A673 (cell line): ENCODE measurements at regions not wholly inside any gene's neighbourhood (a gene's known extent, or its start where the extent isn't known, plus 50 kb on each side); places are given as distances from the start of the nearest gene placed in this dataset.
"Not testable (repeated sequence)": the region's sequence is repeated elsewhere in the genome, so short reads cannot be mapped to it uniquely, and the experiment has no call there.

Experiments used
- BruUV-seq: library from RNA; stranded (reverse); fragments of 400-500 nt; replicated peaks from 2 replicates; lab custom pipeline; 2021; lab: Mats Ljungman, UMichigan
- CTCF ChIA-PET: fragments of 300-600 bp; sonication (Branson Sonifier 250); formaldehyde crosslinking; loops from one replicate; lab custom pipeline; 2022; ENCODE audit warnings: antibody characterized with exemption; lab: Charles Lee
- POLR2A ChIA-PET: fragments of 300-600 bp; sonication (Branson Sonifier 250); formaldehyde crosslinking; loops from one replicate; lab custom pipeline; 2022; ENCODE audit warnings: antibody characterized with exemption; ENCODE audit not compliant: low non-redundant PET; lab: Charles Lee
- DNase-seq: peaks from one replicate; pipeline ENCODE4 v3.0.0-alpha.2; 2015; ENCODE audit warnings: low spot score
- H3K27ac ChIP-seq: fragments of 200-600 bp; sonication (generic); 2 replicates; pipeline ENCODE4 v1.5.1; 2016; ENCODE audit warnings: mixed run types, low read depth, mild to moderate bottlenecking, mixed read lengths, antibody characterized with exemption, low read length; ENCODE audit not compliant: poor library complexity, severe bottlenecking
- H3K27me3 ChIP-seq: fragments of 200-600 bp; sonication (generic); replicated peaks from 2 replicates; pipeline ENCODE4 v1.6.1; 2017; ENCODE audit warnings: mixed run types, low read depth, mild to moderate bottlenecking, mixed read lengths, antibody characterized with exemption, low read length; ENCODE audit not compliant: insufficient read depth, poor library complexity
- H3K36me3 ChIP-seq: fragments of 200-600 bp; sonication (generic); 2 replicates; pipeline ENCODE4 v1.6.1; 2016; ENCODE audit warnings: mixed run types, mild to moderate bottlenecking, mixed read lengths, antibody characterized with exemption, low read length; ENCODE audit not compliant: insufficient read depth, poor library complexity, severe bottlenecking
- H3K4me1 ChIP-seq: fragments of 200-600 bp; sonication (generic); 2 replicates; pipeline ENCODE4 v1.6.1; 2017; ENCODE audit warnings: mixed run types, mild to moderate bottlenecking, mixed read lengths, antibody characterized with exemption, low read length; ENCODE audit not compliant: insufficient read depth, poor library complexity, severe bottlenecking
- H3K4me3 ChIP-seq: fragments of 200-600 bp; sonication (generic); 2 replicates; pipeline ENCODE4 v1.5.1; 2016; ENCODE audit warnings: low read depth, mixed run types, mild to moderate bottlenecking, mixed read lengths, low read length; ENCODE audit not compliant: poor library complexity, severe bottlenecking
- H3K9me3 ChIP-seq: fragments of 200-600 bp; sonication (generic); 2 replicates; pipeline ENCODE4 v1.6.1; 2016; ENCODE audit warnings: mixed run types, low read depth, mild to moderate bottlenecking, mixed read lengths, antibody characterized with exemption, low read length; ENCODE audit not compliant: poor library complexity, severe bottlenecking
- CTCF ChIP-seq: fragments of 300-800, 200-600 bp; sonication (generic); conservative IDR thresholded peaks from 2 replicates; pipeline ENCODE4 v1.5.1; 2017; ENCODE audit warnings: low read depth, mild to moderate bottlenecking, antibody characterized with exemption, low read length, moderate library complexity, mixed read lengths
- EZH2 ChIP-seq: fragments of 200-600 bp; sonication (generic); IDR thresholded peaks from 2 replicates; pipeline ENCODE4 v1.6.1; 2017; ENCODE audit warnings: borderline replicate concordance, low read depth, mild to moderate bottlenecking, mixed read lengths, antibody characterized with exemption, low read length; ENCODE audit not compliant: poor library complexity, severe bottlenecking
- intact Hi-C: fragments of 100-400 bp; cut with micrococcal nuclease; formaldehyde crosslinking; loops from one replicate; pipeline ENCODE4 v1.10.0; 2022; ENCODE audit not compliant: unreplicated experiment

GRCh38 chr16:63774302-63774701 is 1347.6 kb downstream of the CDH11 start:
- Histone ChIP-seq H3K27me3 (no peaks in the 10 kb centered on the region), H3K9me3 (no peaks in the 10 kb centered on the region), H3K36me3 (no peaks in the 10 kb centered on the region), H3K27ac (no peak overlapping the region), H3K4me1 (no peaks in the 10 kb centered on the region), H3K4me3 (no peak overlapping the region)
- BruUV-seq, result no TSS peak
- DNase-seq, result no peak
- no peak for TF ChIP-seq CTCF
- no peak for TF ChIP-seq EZH2
- ChIA-PET CTCF (no interaction called here), POLR2A (no interaction called here)
- intact Hi-C loops, result no loop called here

DNA sequence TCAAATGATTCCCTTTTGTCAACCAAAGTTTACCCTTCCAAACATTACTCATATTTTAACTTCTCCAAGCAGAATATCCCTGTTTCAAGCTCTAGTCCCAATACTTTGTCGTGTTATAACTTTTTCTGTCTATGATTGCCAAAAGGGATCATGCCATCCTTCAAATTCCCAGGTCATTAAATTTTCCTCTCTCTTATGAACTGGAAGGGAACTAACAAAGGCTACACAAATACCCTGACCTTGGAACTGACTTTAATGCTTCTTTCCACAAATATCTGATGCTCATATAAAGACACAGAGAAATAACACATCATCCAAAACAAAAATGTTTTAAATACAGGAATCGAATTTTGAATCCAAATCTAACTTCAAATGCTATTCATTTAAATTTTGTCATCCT is 1352.7 kb downstream of the CDH11 start:
- CTCF ChIA-PET, result no interaction called here
- Histone ChIP-seq H3K36me3 (no peaks in the 10 kb centered on the region), H3K4me3 (no peak overlapping the region), H3K27me3 (no peaks in the 10 kb centered on the region), H3K9me3 (no peaks in the 10 kb centered on the region), H3K27ac (no peak overlapping the region), H3K4me1 (no peaks in the 10 kb centered on the region)
- intact Hi-C loops, result no loop called here
- no TSS peak for BruUV-seq
- POLR2A ChIA-PET, result no interaction called here
- TF ChIP-seq CTCF (no peak), EZH2 (no peak)
- DNase-seq, result no peak

DNA sequence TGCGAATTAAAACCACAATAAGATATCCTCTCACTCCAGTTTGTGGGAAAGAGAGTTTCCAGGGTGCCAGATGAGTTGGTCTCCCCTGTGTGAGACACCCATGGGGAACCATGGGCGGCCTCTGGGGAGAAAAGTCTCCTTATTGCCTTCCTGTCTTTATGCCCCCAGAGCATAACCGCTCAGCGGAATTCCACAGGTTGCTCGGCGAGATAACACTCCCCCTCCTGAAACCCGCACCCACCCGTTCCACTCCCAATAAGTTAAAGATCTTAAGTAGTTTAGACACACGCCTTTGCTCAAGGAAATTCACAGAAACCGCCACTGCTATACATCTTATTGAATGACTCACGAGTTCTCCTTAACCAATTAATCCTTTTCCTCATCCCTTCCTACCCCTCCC is 1361.6 kb downstream of the CDH11 start:
- H3K9me3 ChIP-seq, H3K27ac ChIP-seq, H3K4me3 ChIP-seq, H3K27me3 ChIP-seq, H3K4me1 ChIP-seq, POLR2A ChIA-PET, DNase-seq, intact Hi-C loops, BruUV-seq, H3K36me3 ChIP-seq, CTCF ChIA-PET: not testable (repeated sequence)

DNA sequence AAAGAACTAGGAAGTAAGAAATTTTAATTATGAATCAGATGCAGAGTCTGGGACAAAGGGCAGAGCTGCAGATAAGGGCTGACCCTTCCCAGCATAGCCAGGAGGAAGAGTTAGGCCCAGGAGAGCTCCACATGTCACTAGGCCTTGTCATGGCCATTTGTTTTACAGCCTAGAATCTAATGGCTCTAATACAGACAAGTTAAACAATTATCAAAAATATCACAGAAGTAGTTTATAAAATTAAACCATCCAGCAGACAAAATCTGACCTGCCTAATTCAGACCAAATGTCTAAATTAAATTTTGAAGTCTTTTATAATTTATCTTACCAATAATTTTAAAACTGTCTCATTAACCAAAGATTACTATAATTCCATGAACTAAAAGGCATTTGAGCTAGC is 1369.5 kb downstream of the CDH11 start:
- intact Hi-C loops, result no loop called here
- DNase-seq, result no peak
- no peaks in the 10 kb centered on the region for H3K4me1 ChIP-seq
- no peak for TF ChIP-seq EZH2
- TF ChIP-seq CTCF, result no peak
- ChIA-PET CTCF (no interaction called here), POLR2A (interaction anchor here (0.7 kb wide), 1 partner anchor 104 kb away, joined by 4 read pairs; no protein-coding TSS in a partner anchor)
- no TSS peak for BruUV-seq
- no peaks in the 10 kb centered on the region for H3K36me3 ChIP-seq
- no peaks in the 10 kb centered on the region for H3K9me3 ChIP-seq
- H3K27ac ChIP-seq, result no peak overlapping the region
- no peaks in the 10 kb centered on the region for H3K27me3 ChIP-seq
- H3K4me3 ChIP-seq, result no peak overlapping the region
